ENCODE measurements at regions not wholly inside any gene's neighbourhood (a gene's known extent, or its start where the extent isn't known, plus 50 kb on each side); places are given as distances from the start of the nearest gene placed in this dataset.
"Not testable (repeated sequence)": the region's sequence is repeated elsewhere in the genome, so short reads cannot be mapped to it uniquely, and the experiment has no call there.

- no peak for DNase-seq (ENCODE audit: low spot score)
- intact Hi-C loops (cut with DNase I), result no loop called here
These were observed 513.4 kb downstream of the KCNT2 start for GRCh38 chr1:196094821-196095220.

GRCh38 chr1:196091397-196092135 is 516.7 kb downstream of the KCNT2 start:
- no peak for DNase-seq (ENCODE audit: low spot score)
- intact Hi-C loops (cut with DNase I), result no loop called here

DNA sequence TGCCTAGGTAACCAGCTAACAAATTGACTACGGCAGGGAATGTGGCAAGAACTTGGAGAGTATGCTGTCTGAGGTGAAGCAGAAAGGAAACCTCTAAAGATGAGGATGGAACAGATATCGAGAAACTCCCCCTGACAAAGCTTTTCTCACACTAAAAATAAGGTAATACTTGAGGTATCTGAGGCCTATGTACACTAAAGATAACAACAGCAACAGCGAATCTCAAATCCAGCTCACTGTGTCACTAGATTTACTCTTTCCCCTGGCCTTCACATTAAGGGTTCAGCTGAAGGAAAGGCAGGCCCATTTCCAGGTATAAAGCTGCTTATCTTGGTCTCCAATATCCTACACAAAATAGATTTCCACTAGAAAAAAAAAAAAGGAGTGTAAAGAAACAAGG is 518.0 kb downstream of the KCNT2 start:
- no peak for DNase-seq (ENCODE audit: low spot score)
- intact Hi-C loops (cut with DNase I), result no loop called here

GRCh38 chr1:196088541-196088940 is 519.7 kb downstream of the KCNT2 start:
- no peak for DNase-seq (ENCODE audit: low spot score)
- intact Hi-C loops (cut with DNase I), result loop anchor here in 1 of 2 donors (2.0 kb wide), 1 partner anchor 78 kb away; no protein-coding TSS in a partner anchor

- no peak for DNase-seq (ENCODE audit: low spot score)
- intact Hi-C loops (cut with DNase I), result no loop called here
These were observed 529.5 kb downstream of the KCNT2 start for GRCh38 chr1:196078691-196079090.

- DNase-seq (ENCODE audit: low spot score), result no peak
- intact Hi-C loops (cut with DNase I), result no loop called here
These were observed 532.6 kb downstream of the KCNT2 start for GRCh38 chr1:196075621-196076020.

- intact Hi-C loops (cut with DNase I), result no loop called here
- DNase-seq (ENCODE audit: low spot score), result no peak
These were observed 534.1 kb downstream of the KCNT2 start for GRCh38 chr1:196074182-196074581.

DNA sequence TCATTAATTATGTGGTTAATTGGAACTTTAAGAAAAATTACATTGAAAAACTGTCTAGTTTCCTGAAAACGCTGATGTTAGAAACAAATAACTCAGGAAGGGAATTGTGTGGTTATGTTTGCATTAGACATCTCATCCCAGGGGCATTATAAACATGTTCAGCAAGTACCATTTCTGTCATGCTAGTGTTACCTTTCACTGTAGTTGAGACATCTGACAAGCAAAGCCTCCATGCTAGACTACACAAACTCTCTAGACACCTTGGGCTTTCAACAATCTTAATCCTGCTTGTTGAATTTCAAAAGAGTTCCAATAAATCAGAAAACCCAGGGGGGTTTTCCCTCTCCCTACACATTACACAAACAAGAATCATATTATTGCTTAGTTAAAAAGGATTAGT is 536.8 kb downstream of the KCNT2 start:
- no peak for DNase-seq (ENCODE audit: low spot score)
- intact Hi-C loops (cut with DNase I), result no loop called here

- intact Hi-C loops (cut with DNase I), result no loop called here
- no peak for DNase-seq (ENCODE audit: low spot score)
These were observed 537.3 kb downstream of the KCNT2 start for GRCh38 chr1:196070940-196071339.

DNA sequence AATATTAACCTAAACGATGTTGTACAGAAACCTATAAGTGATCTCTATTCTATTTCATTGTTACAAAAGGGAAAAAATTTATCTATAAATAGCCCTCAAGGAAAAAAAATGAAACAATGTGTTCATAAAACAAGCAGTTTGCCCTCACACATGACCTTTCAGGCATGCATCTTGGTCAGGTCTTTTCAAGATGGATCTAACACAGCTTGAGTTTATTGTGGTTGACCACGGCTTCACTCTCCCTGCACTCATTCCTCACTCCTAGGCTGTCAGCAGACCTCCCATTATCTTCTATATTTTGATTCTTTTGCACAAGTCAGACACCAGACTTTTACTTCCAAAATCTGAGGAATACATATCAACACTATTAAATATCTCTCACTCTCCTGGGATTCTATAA is 544.3 kb downstream of the KCNT2 start:
- intact Hi-C loops (cut with DNase I), result no loop called here

GRCh38 chr1:196063294-196063693 is 544.9 kb downstream of the KCNT2 start:
- intact Hi-C loops (cut with DNase I), result no loop called here
- DNase-seq (ENCODE audit: low spot score), result no peak

More for the DNA sequence above, 544.3 kb downstream of the KCNT2 start:
- no peak for DNase-seq (ENCODE audit: low spot score)

DNA sequence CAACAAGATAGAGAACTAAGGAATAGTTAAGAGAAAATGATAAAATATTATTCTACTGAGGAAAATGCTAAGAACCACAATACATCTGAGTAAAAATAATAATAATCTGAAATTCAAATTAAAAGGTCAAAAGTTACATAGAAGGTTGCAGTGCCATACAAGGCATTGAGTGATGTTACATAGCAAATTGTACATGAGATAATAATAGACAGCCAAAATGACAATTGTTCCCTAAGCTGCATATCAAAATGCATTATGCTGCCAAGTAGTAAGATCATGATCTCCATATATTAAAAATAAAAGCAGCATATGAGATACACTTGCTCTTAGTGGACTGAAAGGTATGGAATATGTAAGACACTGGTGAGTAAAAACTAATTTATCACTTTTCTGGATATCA is 547.7 kb downstream of the KCNT2 start:
- no peak for DNase-seq (ENCODE audit: low spot score)

GRCh38 chr1:196059210-196059609 is 549.0 kb downstream of the KCNT2 start:
- intact Hi-C loops (cut with DNase I), result no loop called here
- DNase-seq (ENCODE audit: low spot score), result no peak

More for the DNA sequence above, 547.7 kb downstream of the KCNT2 start:
- intact Hi-C loops (cut with DNase I), result no loop called here

- intact Hi-C loops (cut with DNase I), result no loop called here
- no peak for DNase-seq (ENCODE audit: low spot score)
These were observed 551.3 kb downstream of the KCNT2 start for GRCh38 chr1:196056966-196057365.

- intact Hi-C loops (cut with DNase I), result no loop called here
- DNase-seq (ENCODE audit: low spot score), result no peak
These were observed 558.8 kb downstream of the KCNT2 start for GRCh38 chr1:196049407-196049806.

DNA sequence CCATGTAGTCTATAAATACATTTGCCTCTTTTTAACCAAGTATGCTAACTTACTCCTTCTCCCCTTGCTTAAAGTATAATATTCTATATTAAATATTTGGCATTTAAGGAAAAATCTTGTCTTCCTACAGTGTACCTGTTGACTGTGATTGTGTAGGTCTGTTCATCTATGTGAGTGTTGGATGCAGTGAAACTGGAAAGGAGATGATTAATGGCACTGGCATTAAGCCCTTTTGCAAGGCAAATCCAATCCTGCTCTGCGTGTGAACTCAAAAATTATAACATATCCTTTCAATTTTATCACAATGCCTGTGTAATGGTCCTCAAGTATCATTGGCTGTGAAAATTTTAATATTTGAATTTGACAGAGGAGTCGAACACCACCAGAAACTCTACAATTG is 565.0 kb downstream of the KCNT2 start:
- intact Hi-C loops (cut with DNase I), result no loop called here
- no peak for DNase-seq (ENCODE audit: low spot score)

- intact Hi-C loops (cut with DNase I), result no loop called here
- no peak for DNase-seq (ENCODE audit: low spot score)
These were observed 574.0 kb downstream of the KCNT2 start for GRCh38 chr1:196034080-196034706.

GRCh38 chr1:196031387-196031786 is 576.9 kb downstream of the KCNT2 start:
- intact Hi-C loops (cut with DNase I); DNase-seq (ENCODE audit: low spot score): not testable (repeated sequence)

DNA sequence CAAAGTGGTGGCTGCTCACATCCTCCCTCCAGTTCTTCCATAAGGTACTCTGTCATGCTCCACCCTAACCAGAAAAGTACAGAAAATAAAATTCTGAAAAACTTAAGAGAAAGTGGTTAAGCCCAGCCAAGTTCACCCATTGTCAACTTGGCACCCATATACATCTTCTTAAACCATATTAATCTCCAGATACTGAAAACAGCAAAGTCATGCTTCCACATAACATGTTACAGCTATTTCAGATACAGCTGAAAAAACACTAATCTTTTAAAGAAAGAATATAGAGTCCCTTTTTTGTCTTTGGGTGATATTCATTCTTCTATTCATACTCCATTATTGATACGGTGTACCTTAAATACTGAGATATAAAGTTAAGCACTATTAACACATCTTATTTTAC is 577.8 kb downstream of the KCNT2 start:
- intact Hi-C loops (cut with DNase I), result no loop called here
- no peak for DNase-seq (ENCODE audit: low spot score)

GRCh38 chr1:196029410-196029809 is 578.8 kb downstream of the KCNT2 start:
- DNase-seq (ENCODE audit: low spot score), result no peak
- intact Hi-C loops (cut with DNase I), result no loop called here

DNA sequence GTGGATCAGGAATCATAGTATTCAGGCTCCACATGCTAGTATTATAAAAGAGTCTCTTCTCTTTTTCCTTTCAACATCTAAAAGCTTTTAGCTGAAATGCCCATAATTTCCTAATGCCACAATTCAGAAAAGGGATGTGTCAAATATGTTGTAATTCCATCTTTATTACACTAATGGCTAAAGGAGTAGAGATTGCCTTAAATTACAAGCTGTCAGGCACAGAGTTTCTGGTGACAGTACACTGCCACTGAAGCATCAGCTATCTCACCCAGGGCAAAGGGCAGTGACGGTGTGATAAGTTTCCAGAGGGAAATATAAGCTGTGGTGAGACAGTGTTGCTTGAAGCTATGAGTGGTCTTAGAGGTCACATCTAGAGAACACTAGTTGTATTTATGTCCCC is 581.1 kb downstream of the KCNT2 start:
- no peak for DNase-seq (ENCODE audit: low spot score)
- intact Hi-C loops (cut with DNase I), result no loop called here

Measured in posterior vena cava (tissue), 2 donors.